HFFc6 (cell line): ENCODE measurements at regions not wholly inside any gene's neighbourhood (a gene's known extent, or its start where the extent isn't known, plus 50 kb on each side); places are given as distances from the start of the nearest gene placed in this dataset.

ENCODE experiments used
- DNase-seq: peaks from one replicate; pipeline ENCODE4 v3.0.0-alpha.2; 2018
- H3K27ac Mint-ChIP-seq: 2 replicates; pipeline ENCODE4 v1.8.0; 2020; ENCODE audit warnings: mild to moderate bottlenecking, mixed read lengths
- H3K27me3 Mint-ChIP-seq: 2 replicates; pipeline ENCODE4 v1.8.0; 2021; ENCODE audit warnings: mild to moderate bottlenecking, moderate library complexity, mixed read lengths; ENCODE audit not compliant: insufficient read depth
- H3K36me3 Mint-ChIP-seq: 2 replicates; pipeline ENCODE4 v1.8.0; 2021; ENCODE audit warnings: low read depth, mixed read lengths
- H3K4me1 Mint-ChIP-seq: 2 replicates; pipeline ENCODE4 v1.8.0; 2020; ENCODE audit warnings: low read depth, mixed read lengths
- H3K4me3 Mint-ChIP-seq: 2 replicates; pipeline ENCODE4 v1.8.0; 2020; ENCODE audit warnings: mild to moderate bottlenecking, moderate library complexity, mixed read lengths
- H3K9me3 Mint-ChIP-seq: 2 replicates; pipeline ENCODE4 v1.8.0; 2020; ENCODE audit warnings: mild to moderate bottlenecking, mixed read lengths
- CTCF ChIP-seq: fragments of 200-600 bp; sonication (generic); IDR thresholded peaks from 2 replicates; pipeline ENCODE4 v1.5.0; 2021; ENCODE audit warnings: antibody characterized with exemption, mild to moderate bottlenecking

- no peak for DNase-seq
- no peak overlapping the region for H3K4me3 Mint-ChIP-seq
- H3K27me3 Mint-ChIP-seq = no peaks in the 10 kb centered on the region; the same call in 1 of the 2 replicates
- peaks cover 68% of the 10 kb centered on the region for H3K4me1 Mint-ChIP-seq
- H3K9me3 Mint-ChIP-seq = peaks cover 10% of the 10 kb centered on the region
- TF ChIP-seq CTCF = no peak
- H3K36me3 Mint-ChIP-seq = peaks cover 9% of the 10 kb centered on the region
- no peak overlapping the region for H3K27ac Mint-ChIP-seq
Measured at GRCh38 chr9:16025627-16026026, 472.8 kb downstream of the CCDC171 start.

- H3K27ac Mint-ChIP-seq = no peak overlapping the region
- peaks cover 9% of the 10 kb centered on the region for H3K36me3 Mint-ChIP-seq
- H3K9me3 Mint-ChIP-seq = peaks cover 10% of the 10 kb centered on the region
- TF ChIP-seq CTCF = no peak
- DNase-seq = no peak
- no peak overlapping the region for H3K4me3 Mint-ChIP-seq
- H3K27me3 Mint-ChIP-seq = no peaks in the 10 kb centered on the region; the same call in 1 of the 2 replicates
- H3K4me1 Mint-ChIP-seq = peaks cover 81% of the 10 kb centered on the region
Measured at GRCh38 chr9:16026886-16027285, 474.0 kb downstream of the CCDC171 start.

- peak; percentile 24 for DNase-seq
- Mint-ChIP-seq H3K27ac (peak overlapping the region; percentile 39; the same call in 1 of the 2 replicates), H3K27me3 (no peaks in the 10 kb centered on the region; the same call in none of the 2 replicates), H3K4me3 (no peak overlapping the region; the same call in 1 of the 2 replicates), H3K4me1 (peaks cover 80% of the 10 kb centered on the region), H3K36me3 (peaks cover 9% of the 10 kb centered on the region), H3K9me3 (peaks cover 10% of the 10 kb centered on the region)
- TF ChIP-seq CTCF = 0 out of 2 replicates have a peak, but pooled peaks have one; percentile 7
Measured at GRCh38 chr9:16028548-16028947, 475.7 kb downstream of the CCDC171 start.

- Mint-ChIP-seq H3K4me1 (peaks cover 74% of the 10 kb centered on the region), H3K27me3 (no peaks in the 10 kb centered on the region; the same call in 1 of the 2 replicates), H3K36me3 (peaks cover 9% of the 10 kb centered on the region), H3K4me3 (no peak overlapping the region; the same call in 1 of the 2 replicates), H3K9me3 (peaks cover 10% of the 10 kb centered on the region), H3K27ac (peak overlapping the region; percentile 39; the same call in 1 of the 2 replicates)
- no peak for TF ChIP-seq CTCF
- DNase-seq = peak; percentile 24
Measured at GRCh38 chr9:16029046-16029615, 476.3 kb downstream of the CCDC171 start.

GRCh38 chr9:16029796-16030363 is 477.0 kb downstream of the CCDC171 start:
- no peak for DNase-seq
- Mint-ChIP-seq H3K36me3 (peaks cover 9% of the 10 kb centered on the region), H3K4me1 (peaks cover 69% of the 10 kb centered on the region), H3K27me3 (no peaks in the 10 kb centered on the region; the same call in 1 of the 2 replicates), H3K4me3 (no peak overlapping the region), H3K9me3 (peaks cover 10% of the 10 kb centered on the region), H3K27ac (peak overlapping the region; percentile 63)
- no peak for TF ChIP-seq CTCF
